Epithelial cell of esophagus (primary cell): ENCODE measurements at regions not wholly inside any gene's neighbourhood (a gene's known extent, or its start where the extent isn't known, plus 50 kb on each side); places are given as distances from the start of the nearest gene placed in this dataset.
A peak's percentile ranks its signal among the peaks of the same experiment; 100 is the strongest.

Experiments
- DNase-seq: peaks from one replicate; pipeline ENCODE4 v3.0.0; 2010; ENCODE audit warnings: low read depth
- H3K4me3 ChIP-seq: 2 replicates; pipeline ENCODE4 v1.5.1; 2011; ENCODE audit warnings: mild to moderate bottlenecking, low read length, control low read depth
- CTCF ChIP-seq: IDR thresholded peaks from 2 replicates; pipeline ENCODE4 v1.5.1; 2011; ENCODE audit warnings: low read depth, mild to moderate bottlenecking, low read length, control low read depth, inconsistent platforms; ENCODE audit not compliant: insufficient read depth; ENCODE audit errors: missing control alignments

- TF ChIP-seq CTCF, result no peak
- DNase-seq, result no peak
- H3K4me3 ChIP-seq, result no peak overlapping the region
Measured at GRCh38 chr5:152853361-152853760, 448.3 kb upstream of the NMUR2 start.

- no peak overlapping the region for H3K4me3 ChIP-seq
- no peak for DNase-seq
- TF ChIP-seq CTCF, result no peak
Measured at GRCh38 chr5:152855441-152855840, 450.4 kb upstream of the NMUR2 start.

GRCh38 chr5:152861231-152861630, 456.2 kb upstream of the NMUR2 start:
- H3K4me3 ChIP-seq, result no peak overlapping the region
- DNase-seq, result no peak
- no peak for TF ChIP-seq CTCF

GRCh38 chr5:152864447-152864846, 459.4 kb upstream of the NMUR2 start:
- H3K4me3 ChIP-seq, result no peak overlapping the region
- no peak for TF ChIP-seq CTCF
- DNase-seq, result no peak

GRCh38 chr5:152864991-152865390, 459.9 kb upstream of the NMUR2 start:
- peak; percentile 19 for DNase-seq
- H3K4me3 ChIP-seq, result no peak overlapping the region
- TF ChIP-seq CTCF, result no peak

GRCh38 chr5:152869971-152870370, 464.9 kb upstream of the NMUR2 start:
- H3K4me3 ChIP-seq, result no peak overlapping the region
- no peak for TF ChIP-seq CTCF
- no peak for DNase-seq

- DNase-seq, result no peak
- TF ChIP-seq CTCF, result no peak
Measured at GRCh38 chr5:152882621-152883020, 477.5 kb upstream of the NMUR2 start.

More at GRCh38 chr5:152882621-152883020, 477.5 kb upstream of the NMUR2 start:
- no peak overlapping the region for H3K4me3 ChIP-seq
